ENCODE measurements at regions not wholly inside any gene's neighbourhood (a gene's known extent, or its start where the extent isn't known, plus 50 kb on each side); places are given as distances from the start of the nearest gene placed in this dataset.
"Not testable (repeated sequence)": the region's sequence is repeated elsewhere in the genome, so short reads cannot be mapped to it uniquely, and the experiment has no call there.

DNA sequence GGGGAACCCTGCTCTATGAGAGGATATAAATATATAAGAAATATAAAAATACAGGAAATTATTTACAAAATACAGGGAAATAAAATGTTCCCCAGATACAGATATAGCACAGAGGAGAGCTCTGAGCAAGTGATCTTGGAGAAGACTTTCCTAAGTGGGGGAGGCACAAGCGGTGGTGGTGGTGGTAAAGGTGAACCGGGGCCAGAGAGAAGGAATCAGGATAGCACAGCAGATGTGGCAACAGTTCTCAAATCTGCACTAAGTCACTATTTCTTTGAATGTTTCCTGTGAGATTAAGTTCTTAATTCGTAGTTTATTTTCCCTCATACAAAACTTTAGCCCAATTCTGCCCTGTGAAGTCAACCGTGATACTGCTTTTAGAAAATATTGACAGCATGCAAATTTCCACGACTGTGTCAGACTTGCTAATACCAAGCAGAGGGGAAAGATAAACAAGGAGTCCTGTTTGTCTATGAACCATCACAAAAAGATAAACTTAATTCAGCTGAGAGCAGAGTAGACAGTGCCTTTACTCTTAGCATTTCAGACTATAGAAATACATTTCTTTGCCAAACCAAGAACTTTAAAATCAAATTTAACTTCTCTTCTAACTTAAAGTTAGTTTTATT lies 237.5 kb upstream of the POGK start:
- DNase-seq (ENCODE audit: low read depth): no peak
- no peak for TF ChIP-seq CTCF (conservative IDR thresholded peaks at IDR 0.05; ENCODE audit: low read length)
- H3K4me3 ChIP-seq (ENCODE audit: low read length): no peak overlapping the region

DNA sequence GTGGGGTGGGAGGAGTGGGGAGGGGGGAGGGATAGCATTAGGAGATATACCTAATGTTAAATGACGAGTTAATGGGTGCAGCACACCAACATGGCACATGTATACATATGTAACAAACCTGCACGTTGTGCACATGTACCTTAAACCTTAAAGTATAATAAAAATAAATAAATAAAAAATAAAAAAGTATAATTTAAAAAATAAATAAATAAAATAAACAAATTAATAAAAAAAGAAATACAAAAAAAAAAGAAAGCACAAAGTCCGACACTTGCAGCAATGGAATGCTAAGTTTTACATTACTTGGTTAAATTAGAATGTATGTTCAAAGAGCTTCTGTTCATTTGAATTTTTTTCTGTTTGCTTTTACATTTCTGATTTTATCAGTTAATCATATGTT lies 236.5 kb upstream of the POGK start:
- H3K4me3 ChIP-seq (ENCODE audit: low read length); DNase-seq (ENCODE audit: low read depth): not testable (repeated sequence)

GRCh38 chr1:166603296-166603695 lies 236.0 kb upstream of the POGK start:
- no peak for DNase-seq (ENCODE audit: low read depth)
- H3K4me3 ChIP-seq (ENCODE audit: low read length): no peak overlapping the region
- no peak for TF ChIP-seq CTCF (conservative IDR thresholded peaks at IDR 0.05; ENCODE audit: low read length)

DNA sequence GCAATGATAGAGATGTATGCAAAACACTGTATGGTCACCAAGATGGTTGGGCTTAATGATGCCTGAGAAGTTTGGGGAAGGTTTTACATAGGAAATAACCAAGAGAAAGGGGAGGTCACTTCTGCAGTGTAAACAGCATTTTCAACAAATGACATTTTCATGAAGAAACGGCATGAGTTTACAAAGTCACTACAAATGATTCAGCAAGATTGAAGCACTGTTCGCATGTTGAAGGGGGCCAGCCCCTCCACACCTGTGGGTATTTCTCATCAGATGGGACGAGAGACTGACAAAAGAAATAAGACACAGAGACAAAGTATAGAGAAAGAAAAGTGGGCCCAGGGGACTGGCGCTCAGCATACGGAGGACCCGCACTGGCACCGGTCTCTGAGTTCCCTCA lies 234.1 kb upstream of the POGK start:
- no peak overlapping the region for H3K4me3 ChIP-seq (ENCODE audit: low read length)
- no peak for DNase-seq (ENCODE audit: low read depth)
- no peak for TF ChIP-seq CTCF (conservative IDR thresholded peaks at IDR 0.05; ENCODE audit: low read length)

DNA sequence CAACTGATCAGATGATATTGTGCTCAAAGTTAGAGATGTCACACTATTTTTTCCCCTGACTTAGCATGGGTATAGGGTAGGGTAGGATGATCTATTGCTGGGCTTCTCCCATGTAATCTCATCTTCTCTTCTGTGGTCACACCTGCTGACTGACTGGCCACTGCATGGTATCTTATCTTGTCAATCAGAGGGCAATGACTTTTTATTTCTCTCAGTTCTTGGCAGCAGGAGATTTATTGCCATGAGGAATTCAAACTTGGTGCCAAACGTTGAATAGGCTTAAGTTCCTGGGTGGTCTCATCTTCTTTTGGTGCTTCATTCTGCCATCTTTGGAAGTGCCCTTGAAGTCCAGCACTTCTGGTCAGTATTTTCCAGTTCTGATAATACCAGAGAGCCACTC lies 226.4 kb upstream of the POGK start:
- DNase-seq (ENCODE audit: low read depth): no peak
- no peak overlapping the region for H3K4me3 ChIP-seq (ENCODE audit: low read length)
- TF ChIP-seq CTCF (conservative IDR thresholded peaks at IDR 0.05; ENCODE audit: low read length): no peak

DNA sequence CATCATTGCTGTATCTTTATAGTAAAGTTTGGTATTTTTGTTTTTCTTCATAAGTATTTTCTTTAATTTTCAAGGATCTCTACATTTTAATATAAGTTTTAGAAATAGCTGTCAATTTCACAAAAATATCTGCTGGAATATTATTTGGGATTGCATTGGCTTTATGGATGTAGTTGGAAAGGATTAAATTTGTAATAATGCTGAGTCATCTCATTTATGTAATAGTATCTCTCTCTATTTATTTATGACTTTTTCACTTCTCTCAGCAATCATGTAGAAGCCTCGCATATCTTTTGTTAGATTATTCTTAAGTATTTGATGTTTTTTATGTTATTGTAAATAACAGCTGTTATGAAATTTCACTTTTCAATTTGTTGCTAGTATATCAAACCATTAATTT lies 223.1 kb upstream of the POGK start:
- no peak for TF ChIP-seq CTCF (conservative IDR thresholded peaks at IDR 0.05; ENCODE audit: low read length)
- H3K4me3 ChIP-seq (ENCODE audit: low read length): no peak overlapping the region
- no peak for DNase-seq (ENCODE audit: low read depth)

- TF ChIP-seq CTCF (conservative IDR thresholded peaks at IDR 0.05; ENCODE audit: low read length): no peak
- H3K4me3 ChIP-seq (ENCODE audit: low read length): no peak overlapping the region
- no peak for DNase-seq (ENCODE audit: low read depth)
These were observed 212.6 kb upstream of the POGK start for GRCh38 chr1:166626711-166627110.

DNA sequence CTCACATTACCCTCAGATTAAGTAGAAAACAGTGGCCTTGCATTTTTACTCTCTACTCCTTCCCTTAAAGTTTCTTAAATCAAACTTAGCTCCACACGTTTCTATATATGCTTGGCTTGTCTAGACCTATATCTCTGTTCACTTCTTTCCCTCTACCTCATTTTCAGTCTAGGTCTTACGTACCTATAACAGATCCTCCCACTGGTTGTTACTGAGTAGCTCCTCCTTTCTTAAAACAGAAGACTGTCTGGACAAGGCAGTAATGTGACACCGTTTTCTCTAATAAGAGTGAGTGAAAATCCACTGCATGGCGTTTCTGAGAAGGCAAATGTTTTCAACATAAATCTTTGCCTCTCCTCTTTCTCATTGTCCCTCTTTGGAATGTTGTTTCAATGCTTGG lies 211.7 kb upstream of the POGK start:
- H3K4me3 ChIP-seq (ENCODE audit: low read length): no peak overlapping the region
- TF ChIP-seq CTCF (conservative IDR thresholded peaks at IDR 0.05; ENCODE audit: low read length): no peak
- no peak for DNase-seq (ENCODE audit: low read depth)

Measured in AG10803 (cell line).